K562 (cell line): ENCODE measurements at regions not wholly inside any gene's neighbourhood (a gene's known extent, or its start where the extent isn't known, plus 50 kb on each side); places are given as distances from the start of the nearest gene placed in this dataset.

Experiments
- ATAC-seq: fragments of 200-7000 bp; cut with Tn5 transposase; 3 replicates; pipeline ENCODE4 v1.9.1; 2020; ENCODE audit warnings: moderate library complexity
- BruUV-seq: library from RNA; stranded (reverse); fragments of 400-500 nt; replicated peaks from 2 replicates; lab custom pipeline; 2021; lab: Mats Ljungman, UMichigan
- CTCF ChIA-PET: fragments of 300-600 bp; formaldehyde crosslinking; extraction: SDS; loops from one replicate; lab custom pipeline; 2021; ENCODE audit warnings: low intra/inter-chr PET ratio; lab: Yijun Ruan, JAX
- POLR2A ChIA-PET: fragments of 300-600, 350-650 bp; sonication (Branson Sonifier 250); formaldehyde crosslinking; extraction: SDS; loops from one replicate; lab custom pipeline; 2021; ENCODE audit warnings: antibody characterized with exemption, inconsistent platforms; lab: Yijun Ruan, JAX
- DNase-seq, 4 experiments: peaks; one replicate each; pipeline versions ENCODE4 v3.0.0 to v3.0.0-alpha.2; 2011 to 2018; ENCODE audit warnings: low spot score in 3 of 4, mixed read lengths in 3 of 4; ENCODE audit errors: extremely low read depth in 1 of 4
- FAIRE-seq: peaks from 2 replicates; lab custom pipeline; 2011; peaks lifted over from hg19 to GRCh38; lab: Jason Lieb, UNC
- H2AFZ ChIP-seq: 2 replicates; pipeline ENCODE4 v1.6.0; 2011; ENCODE audit warnings: low read depth, low read length, control low read depth, inconsistent platforms
- H3K27ac ChIP-seq: fragments of 200-600 bp; 3 replicates; pipeline ENCODE4 v1.8.0; 2011; ENCODE audit warnings: low read depth, mild to moderate bottlenecking, control low read depth, inconsistent platforms, low read length, moderate library complexity, mixed read lengths; ENCODE audit errors: extremely low read depth
- H3K27me3 ChIP-seq, 2 experiments: fragments of 300-600 bp in 1 of 2; 2 replicates in 1 of 2; 3 replicates in 1 of 2; pipeline versions ENCODE4 v1.6.0 to v1.8.0; 2011; ENCODE audit warnings: inconsistent platforms in 2 of 2, low read length in 2 of 2, mild to moderate bottlenecking in 1 of 2, mixed read lengths in 1 of 2, moderate library complexity in 1 of 2; ENCODE audit not compliant: control insufficient read depth in 2 of 2, insufficient read depth in 2 of 2
- H3K36me3 ChIP-seq: fragments of 300-600 bp; 3 replicates; pipeline ENCODE4 v1.8.0; 2011; ENCODE audit warnings: mild to moderate bottlenecking, low read length, inconsistent platforms; ENCODE audit not compliant: control insufficient read depth, insufficient read depth
- H3K4me1 ChIP-seq, 2 experiments: fragments of 200-600 bp in 1 of 2; replicated peaks in 1 of 2; 2 replicates in 1 of 2; 3 replicates in 1 of 2; pipeline versions ENCODE4 v1.5.1 to v1.8.0; 2011; ENCODE audit warnings: inconsistent platforms in 2 of 2, low read length in 2 of 2, mild to moderate bottlenecking in 1 of 2, mixed read lengths in 1 of 2, moderate library complexity in 1 of 2; ENCODE audit not compliant: control insufficient read depth in 2 of 2, insufficient read depth in 2 of 2
- H3K4me2 ChIP-seq: 2 replicates; pipeline ENCODE4 v1.6.1; 2011; ENCODE audit warnings: low read length, control low read depth, inconsistent platforms, mixed read lengths; ENCODE audit not compliant: insufficient read depth
- H3K4me3 ChIP-seq: fragments of 200-600 bp; sonication (generic), shearing (Covaris generic); 2 replicates; pipeline ENCODE4 v1.5.1; 2016; ENCODE audit warnings: control low read depth, inconsistent platforms
- H3K79me2 ChIP-seq: fragments of 200-600 bp; 3 replicates; pipeline ENCODE4 v1.8.0; 2011; ENCODE audit warnings: low read length, inconsistent platforms; ENCODE audit not compliant: control insufficient read depth, insufficient read depth
- H3K9ac ChIP-seq, 2 experiments: 2 replicates each; pipeline versions ENCODE4 v1.6.0 to v1.6.1; 2011; ENCODE audit warnings: low read depth in 2 of 2, low read length in 2 of 2, control low read depth in 1 of 2, inconsistent platforms in 1 of 2, mild to moderate bottlenecking in 1 of 2, mixed read lengths in 1 of 2; ENCODE audit not compliant: insufficient read depth in 1 of 2
- H3K9me1 ChIP-seq: one replicate; pipeline ENCODE4 v1.6.0; 2011; ENCODE audit warnings: inconsistent platforms, mild to moderate bottlenecking, low read length, moderate library complexity; ENCODE audit not compliant: control insufficient read depth, insufficient read depth
- H3K9me3 ChIP-seq: replicated peaks from 2 replicates; pipeline ENCODE4 v1.5.1; 2011; ENCODE audit warnings: low read depth, low read length, inconsistent platforms; ENCODE audit not compliant: control insufficient read depth, insufficient read depth
- H4K20me1 ChIP-seq: replicated peaks from 2 replicates; pipeline ENCODE4 v1.6.1; 2011; ENCODE audit warnings: low read length, inconsistent platforms, mixed read lengths; ENCODE audit not compliant: control insufficient read depth, insufficient read depth
- OTX1 ChIP-seq: fragments of 450-650 bp; formaldehyde crosslinking; IDR thresholded peaks from 2 replicates; pipeline ENCODE4 v1.4.0; 2022; ENCODE audit warnings: mild to moderate bottlenecking
- WGBS: fragments of 100-300 bp; shearing (Covaris generic); methylation state at CpG from one replicate; pipeline ENCODE4 v1.1.6; 2016; ENCODE audit warnings: low coverage, mixed read lengths; ENCODE audit not compliant: insufficient coverage; ENCODE audit errors: missing lambda C conversion rate; 5-methylcytosine and 5-hydroxymethylcytosine counted together
- in situ Hi-C: fragments of 300-500 bp; cut with MboI; formaldehyde crosslinking; loops from 4 replicates; pipeline ENCODE4 v1.15.0; 2018; ENCODE audit warnings: inconsistent platforms, mixed read lengths
- intact Hi-C: fragments of 100-400 bp; cut with micrococcal nuclease; formaldehyde crosslinking; loops from 2 replicates; pipeline ENCODE4 v1.14.2; 2022
- TF ChIP-seq, protein P1 (sequence below): fragments of 450-650 bp; IDR thresholded peaks from 2 replicates; pipeline ENCODE4 v1.6.1; 2016; ENCODE audit warnings: mild to moderate bottlenecking, moderate library complexity

DNA sequence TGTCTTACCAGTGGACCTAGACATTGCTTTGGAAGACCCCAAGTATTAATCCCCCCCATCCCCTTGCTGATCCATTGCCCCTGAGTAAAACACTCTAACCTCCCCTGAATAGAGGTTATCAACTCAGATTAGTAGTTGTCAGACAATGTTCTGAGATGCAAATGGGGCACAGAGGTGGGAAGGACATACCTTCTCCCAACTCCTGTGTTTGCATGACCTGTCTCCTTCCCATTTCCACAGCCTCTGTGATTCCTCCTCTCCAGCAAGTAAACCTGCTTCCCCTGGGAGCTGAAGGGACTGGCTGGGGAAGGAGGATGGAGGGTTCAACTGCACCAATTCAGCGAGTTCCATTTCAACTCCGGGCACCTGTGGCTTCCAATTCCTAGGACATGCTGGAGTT, 199.8 kb upstream of the SASH1 start:
- no peak overlapping the region for H3K27ac ChIP-seq
- ChIA-PET CTCF (no interaction called here), POLR2A (no interaction called here)
- no peaks in the 10 kb centered on the region for H3K79me2 ChIP-seq
- no peaks in the 10 kb centered on the region for H3K9me1 ChIP-seq
- no peak for FAIRE-seq
- H2AFZ ChIP-seq, result no peak overlapping the region
- BruUV-seq, result no TSS peak
- intact Hi-C loops (loop anchor here (10.0 kb wide), 1 partner anchor 322 kb away; no protein-coding TSS in a partner anchor), in situ Hi-C loops (no loop called here)
- H3K9me3 ChIP-seq, result no peaks in the 10 kb centered on the region
- no peaks in the 10 kb centered on the region for H4K20me1 ChIP-seq
- H3K9ac ChIP-seq, result no peak overlapping the region
- no peaks in the 10 kb centered on the region for H3K36me3 ChIP-seq
- no peak for DNase-seq
- H3K4me2 ChIP-seq, result no peak overlapping the region
- WGBS, result 0% methylated on average over 2 of the region's 2 CpGs
- no peak overlapping the region for H3K4me3 ChIP-seq
- ATAC-seq, result no peak
- H3K27me3 ChIP-seq, result 0 out of 5 replicates have a peak, but pooled peaks cover 0 to 3% of the 10 kb centered on the region in 2 experiments
- no peaks in the 10 kb centered on the region for H3K4me1 ChIP-seq
- TF ChIP-seq, protein P1, sequence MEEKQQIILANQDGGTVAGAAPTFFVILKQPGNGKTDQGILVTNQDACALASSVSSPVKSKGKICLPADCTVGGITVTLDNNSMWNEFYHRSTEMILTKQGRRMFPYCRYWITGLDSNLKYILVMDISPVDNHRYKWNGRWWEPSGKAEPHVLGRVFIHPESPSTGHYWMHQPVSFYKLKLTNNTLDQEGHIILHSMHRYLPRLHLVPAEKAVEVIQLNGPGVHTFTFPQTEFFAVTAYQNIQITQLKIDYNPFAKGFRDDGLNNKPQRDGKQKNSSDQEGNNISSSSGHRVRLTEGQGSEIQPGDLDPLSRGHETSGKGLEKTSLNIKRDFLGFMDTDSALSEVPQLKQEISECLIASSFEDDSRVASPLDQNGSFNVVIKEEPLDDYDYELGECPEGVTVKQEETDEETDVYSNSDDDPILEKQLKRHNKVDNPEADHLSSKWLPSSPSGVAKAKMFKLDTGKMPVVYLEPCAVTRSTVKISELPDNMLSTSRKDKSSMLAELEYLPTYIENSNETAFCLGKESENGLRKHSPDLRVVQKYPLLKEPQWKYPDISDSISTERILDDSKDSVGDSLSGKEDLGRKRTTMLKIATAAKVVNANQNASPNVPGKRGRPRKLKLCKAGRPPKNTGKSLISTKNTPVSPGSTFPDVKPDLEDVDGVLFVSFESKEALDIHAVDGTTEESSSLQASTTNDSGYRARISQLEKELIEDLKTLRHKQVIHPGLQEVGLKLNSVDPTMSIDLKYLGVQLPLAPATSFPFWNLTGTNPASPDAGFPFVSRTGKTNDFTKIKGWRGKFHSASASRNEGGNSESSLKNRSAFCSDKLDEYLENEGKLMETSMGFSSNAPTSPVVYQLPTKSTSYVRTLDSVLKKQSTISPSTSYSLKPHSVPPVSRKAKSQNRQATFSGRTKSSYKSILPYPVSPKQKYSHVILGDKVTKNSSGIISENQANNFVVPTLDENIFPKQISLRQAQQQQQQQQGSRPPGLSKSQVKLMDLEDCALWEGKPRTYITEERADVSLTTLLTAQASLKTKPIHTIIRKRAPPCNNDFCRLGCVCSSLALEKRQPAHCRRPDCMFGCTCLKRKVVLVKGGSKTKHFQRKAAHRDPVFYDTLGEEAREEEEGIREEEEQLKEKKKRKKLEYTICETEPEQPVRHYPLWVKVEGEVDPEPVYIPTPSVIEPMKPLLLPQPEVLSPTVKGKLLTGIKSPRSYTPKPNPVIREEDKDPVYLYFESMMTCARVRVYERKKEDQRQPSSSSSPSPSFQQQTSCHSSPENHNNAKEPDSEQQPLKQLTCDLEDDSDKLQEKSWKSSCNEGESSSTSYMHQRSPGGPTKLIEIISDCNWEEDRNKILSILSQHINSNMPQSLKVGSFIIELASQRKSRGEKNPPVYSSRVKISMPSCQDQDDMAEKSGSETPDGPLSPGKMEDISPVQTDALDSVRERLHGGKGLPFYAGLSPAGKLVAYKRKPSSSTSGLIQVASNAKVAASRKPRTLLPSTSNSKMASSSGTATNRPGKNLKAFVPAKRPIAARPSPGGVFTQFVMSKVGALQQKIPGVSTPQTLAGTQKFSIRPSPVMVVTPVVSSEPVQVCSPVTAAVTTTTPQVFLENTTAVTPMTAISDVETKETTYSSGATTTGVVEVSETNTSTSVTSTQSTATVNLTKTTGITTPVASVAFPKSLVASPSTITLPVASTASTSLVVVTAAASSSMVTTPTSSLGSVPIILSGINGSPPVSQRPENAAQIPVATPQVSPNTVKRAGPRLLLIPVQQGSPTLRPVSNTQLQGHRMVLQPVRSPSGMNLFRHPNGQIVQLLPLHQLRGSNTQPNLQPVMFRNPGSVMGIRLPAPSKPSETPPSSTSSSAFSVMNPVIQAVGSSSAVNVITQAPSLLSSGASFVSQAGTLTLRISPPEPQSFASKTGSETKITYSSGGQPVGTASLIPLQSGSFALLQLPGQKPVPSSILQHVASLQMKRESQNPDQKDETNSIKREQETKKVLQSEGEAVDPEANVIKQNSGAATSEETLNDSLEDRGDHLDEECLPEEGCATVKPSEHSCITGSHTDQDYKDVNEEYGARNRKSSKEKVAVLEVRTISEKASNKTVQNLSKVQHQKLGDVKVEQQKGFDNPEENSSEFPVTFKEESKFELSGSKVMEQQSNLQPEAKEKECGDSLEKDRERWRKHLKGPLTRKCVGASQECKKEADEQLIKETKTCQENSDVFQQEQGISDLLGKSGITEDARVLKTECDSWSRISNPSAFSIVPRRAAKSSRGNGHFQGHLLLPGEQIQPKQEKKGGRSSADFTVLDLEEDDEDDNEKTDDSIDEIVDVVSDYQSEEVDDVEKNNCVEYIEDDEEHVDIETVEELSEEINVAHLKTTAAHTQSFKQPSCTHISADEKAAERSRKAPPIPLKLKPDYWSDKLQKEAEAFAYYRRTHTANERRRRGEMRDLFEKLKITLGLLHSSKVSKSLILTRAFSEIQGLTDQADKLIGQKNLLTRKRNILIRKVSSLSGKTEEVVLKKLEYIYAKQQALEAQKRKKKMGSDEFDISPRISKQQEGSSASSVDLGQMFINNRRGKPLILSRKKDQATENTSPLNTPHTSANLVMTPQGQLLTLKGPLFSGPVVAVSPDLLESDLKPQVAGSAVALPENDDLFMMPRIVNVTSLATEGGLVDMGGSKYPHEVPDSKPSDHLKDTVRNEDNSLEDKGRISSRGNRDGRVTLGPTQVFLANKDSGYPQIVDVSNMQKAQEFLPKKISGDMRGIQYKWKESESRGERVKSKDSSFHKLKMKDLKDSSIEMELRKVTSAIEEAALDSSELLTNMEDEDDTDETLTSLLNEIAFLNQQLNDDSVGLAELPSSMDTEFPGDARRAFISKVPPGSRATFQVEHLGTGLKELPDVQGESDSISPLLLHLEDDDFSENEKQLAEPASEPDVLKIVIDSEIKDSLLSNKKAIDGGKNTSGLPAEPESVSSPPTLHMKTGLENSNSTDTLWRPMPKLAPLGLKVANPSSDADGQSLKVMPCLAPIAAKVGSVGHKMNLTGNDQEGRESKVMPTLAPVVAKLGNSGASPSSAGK, result no peak
- TF ChIP-seq OTX1 (CRISPR knock-in tag), result no peak
